ENCODE measurements at regions not wholly inside any gene's neighbourhood (a gene's known extent, or its start where the extent isn't known, plus 50 kb on each side); places are given as distances from the start of the nearest gene placed in this dataset.

GRCh38 chr5:152136321-152136720 lies 211.7 kb upstream of the GLRA1 start:
- no peak for TF ChIP-seq CTCF (IDR thresholded peaks at IDR 0.05; ENCODE audit: control insufficient read depth, extremely low read depth, insufficient read depth)

DNA sequence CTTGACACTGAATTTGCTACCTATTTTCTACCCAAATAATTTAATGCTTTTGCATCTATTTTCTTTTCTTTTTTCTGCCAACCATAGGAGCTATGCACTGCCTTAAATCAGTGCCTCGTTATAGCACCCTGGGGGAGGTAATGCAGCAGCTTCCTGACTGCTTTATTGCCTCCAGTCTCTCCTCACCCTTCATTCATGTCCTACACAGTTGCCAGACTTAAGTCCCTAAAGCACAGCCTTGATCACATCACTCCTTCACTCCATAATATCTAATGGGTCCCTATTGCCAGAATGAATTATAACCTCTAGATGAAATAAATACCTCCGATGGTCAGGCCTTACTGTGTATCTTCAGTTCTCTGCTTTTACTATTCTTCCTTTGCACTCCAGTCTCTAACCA lies 211.2 kb upstream of the GLRA1 start:
- H3K4me3 ChIP-seq (ENCODE audit: low read depth, low read length): no peak overlapping the region
- no peak for TF ChIP-seq CTCF (IDR thresholded peaks at IDR 0.05; ENCODE audit: control insufficient read depth, extremely low read depth, insufficient read depth)

More at GRCh38 chr5:152136321-152136720, 211.7 kb upstream of the GLRA1 start:
- no peak overlapping the region for H3K4me3 ChIP-seq (ENCODE audit: low read depth, low read length)
- DNase-seq (ENCODE audit: low read depth): no peak

GRCh38 chr5:152125661-152126205 lies 201.1 kb upstream of the GLRA1 start:
- no peak overlapping the region for H3K4me3 ChIP-seq (ENCODE audit: low read depth, low read length)
- no peak for TF ChIP-seq CTCF (IDR thresholded peaks at IDR 0.05; ENCODE audit: control insufficient read depth, extremely low read depth, insufficient read depth)
- no peak for DNase-seq (ENCODE audit: low read depth)

More for the DNA sequence above, 211.2 kb upstream of the GLRA1 start:
- DNase-seq (ENCODE audit: low read depth): no peak

DNA sequence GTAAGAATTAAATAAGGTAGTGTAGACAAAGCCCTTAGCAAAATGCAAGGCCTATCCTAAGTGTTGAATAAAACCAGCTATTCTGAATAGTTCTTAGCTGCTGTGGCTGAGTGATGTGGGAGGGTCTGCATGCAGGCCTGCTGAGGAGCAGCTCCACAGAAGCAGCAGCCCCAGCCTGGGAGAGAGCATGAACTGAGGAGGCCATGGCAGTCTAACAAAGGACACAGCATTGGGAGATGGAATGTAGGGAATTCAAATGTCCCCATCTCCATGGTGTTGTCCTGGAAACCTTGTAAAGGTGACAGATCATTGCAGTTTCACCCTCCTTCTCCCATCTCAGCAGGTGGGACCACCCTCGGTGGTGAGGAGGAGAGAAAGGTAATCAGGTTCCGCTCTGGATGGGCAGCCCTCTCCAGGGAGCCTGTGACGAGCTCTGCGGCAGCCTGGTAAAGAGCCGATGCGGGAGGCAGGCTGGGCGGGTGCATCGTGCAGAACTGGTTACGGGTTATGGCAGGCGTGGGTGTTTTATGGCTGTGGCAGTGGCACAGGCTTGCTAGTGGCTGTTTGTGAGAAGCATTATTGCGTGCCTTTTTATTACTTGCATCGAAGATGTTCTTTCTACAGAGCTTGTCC lies 199.9 kb upstream of the GLRA1 start:
- no peak for DNase-seq (ENCODE audit: low read depth)
- no peak overlapping the region for H3K4me3 ChIP-seq (ENCODE audit: low read depth, low read length)
- TF ChIP-seq CTCF (IDR thresholded peaks at IDR 0.05; ENCODE audit: control insufficient read depth, extremely low read depth, insufficient read depth): no peak

- TF ChIP-seq CTCF (IDR thresholded peaks at IDR 0.05; ENCODE audit: control insufficient read depth, extremely low read depth, insufficient read depth): no peak
- DNase-seq (ENCODE audit: low read depth): no peak
- H3K4me3 ChIP-seq (ENCODE audit: low read depth, low read length): no peak overlapping the region
Observed at GRCh38 chr5:152118676-152119470, 194.2 kb upstream of the GLRA1 start.

GRCh38 chr5:152116934-152117333 lies 192.3 kb upstream of the GLRA1 start:
- DNase-seq (ENCODE audit: low read depth): no peak
- no peak for TF ChIP-seq CTCF (IDR thresholded peaks at IDR 0.05; ENCODE audit: control insufficient read depth, extremely low read depth, insufficient read depth)
- no peak overlapping the region for H3K4me3 ChIP-seq (ENCODE audit: low read depth, low read length)
